Right ventricle myocardium superior (tissue), 1 donor: ENCODE measurements at regions not wholly inside any gene's neighbourhood (a gene's known extent, or its start where the extent isn't known, plus 50 kb on each side); places are given as distances from the start of the nearest gene placed in this dataset.
"Not testable (repeated sequence)": the region's sequence is repeated elsewhere in the genome, so short reads cannot be mapped to it uniquely, and the experiment has no call there.

Experiments used
- ATAC-seq: fragments of 200-7000 bp; cut with Tn5 transposase; one replicate; pipeline ENCODE4 v1.9.1; 2020; ENCODE audit warnings: mild to moderate bottlenecking; ENCODE audit not compliant: poor library complexity
- DNase-seq: peaks from one replicate; pipeline ENCODE4 v3.0.0-alpha.2; 2020
- intact Hi-C: fragments of 100-400 bp; cut with DNase I; formaldehyde crosslinking; loops from one replicate; pipeline ENCODE4 v1.11.2; 2022
- donor health status: DM: no; HTN: yes; CAD: no; lungs with severe emphysema.

DNA sequence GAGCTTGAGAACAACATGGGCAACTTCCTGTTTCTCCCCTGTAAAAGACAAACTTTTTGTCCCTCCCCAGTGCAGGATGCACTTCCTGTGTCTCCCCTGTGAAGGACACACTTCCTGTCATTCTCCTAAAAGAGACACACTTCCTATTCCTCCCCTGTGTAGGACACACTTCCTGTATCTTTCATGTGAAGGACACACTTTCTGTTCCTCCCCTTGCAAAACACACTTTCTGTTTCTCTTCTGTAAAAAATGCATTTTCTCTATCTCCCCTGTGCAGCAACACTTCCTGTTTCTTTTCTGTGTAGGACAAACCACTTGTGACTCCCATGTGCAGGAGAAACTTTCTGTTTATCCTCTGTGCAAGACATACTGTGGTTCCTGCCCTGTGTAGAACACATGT lies 488.6 kb upstream of the USP9Y start:
- no peak for DNase-seq
- no peak for ATAC-seq
- intact Hi-C loops = no loop called here

DNA sequence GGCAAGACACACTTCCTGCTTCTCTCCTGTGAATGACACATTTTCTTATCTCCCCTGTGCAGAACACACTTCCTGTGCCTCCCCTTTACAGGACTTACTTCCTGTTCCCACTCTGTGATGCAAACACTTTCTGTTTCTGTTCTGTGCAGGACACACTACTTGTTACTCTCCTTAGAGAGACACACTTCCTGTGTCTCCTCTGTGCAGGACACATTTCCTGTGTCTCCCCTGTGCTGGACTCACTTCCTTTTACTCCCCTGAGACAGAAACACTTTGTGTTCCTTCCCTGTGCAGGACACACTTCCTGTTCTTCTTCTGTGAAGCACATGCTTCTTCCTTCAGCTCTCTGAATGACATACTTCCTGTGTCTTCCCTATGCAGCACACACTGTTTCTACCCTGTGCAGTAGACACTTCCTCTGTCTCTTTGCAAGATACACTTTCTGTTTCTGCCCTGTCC lies 485.4 kb upstream of the USP9Y start:
- ATAC-seq (no peak), DNase-seq (no peak)
- intact Hi-C loops = no loop called here

DNA sequence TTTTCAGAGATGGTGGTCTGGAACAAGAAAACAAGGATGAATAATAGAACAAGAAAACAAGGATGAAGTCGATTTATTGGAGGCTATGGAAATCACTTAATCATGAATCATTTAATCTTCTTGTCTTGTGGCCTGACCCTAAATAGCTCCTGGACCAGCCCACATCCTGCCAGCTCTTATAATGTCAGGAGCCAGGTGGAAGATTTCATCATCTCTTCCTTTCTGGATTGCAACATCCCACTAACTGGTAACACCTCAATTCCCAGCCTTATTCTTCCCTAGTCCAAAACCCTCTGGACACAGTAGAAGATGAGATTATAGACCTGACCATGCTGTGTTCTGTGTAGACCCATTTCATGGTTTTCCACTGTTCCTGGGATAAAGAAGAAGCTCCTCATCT lies 470.1 kb upstream of the USP9Y start:
- DNase-seq (no peak), ATAC-seq (no peak)
- intact Hi-C loops = no loop called here

DNA sequence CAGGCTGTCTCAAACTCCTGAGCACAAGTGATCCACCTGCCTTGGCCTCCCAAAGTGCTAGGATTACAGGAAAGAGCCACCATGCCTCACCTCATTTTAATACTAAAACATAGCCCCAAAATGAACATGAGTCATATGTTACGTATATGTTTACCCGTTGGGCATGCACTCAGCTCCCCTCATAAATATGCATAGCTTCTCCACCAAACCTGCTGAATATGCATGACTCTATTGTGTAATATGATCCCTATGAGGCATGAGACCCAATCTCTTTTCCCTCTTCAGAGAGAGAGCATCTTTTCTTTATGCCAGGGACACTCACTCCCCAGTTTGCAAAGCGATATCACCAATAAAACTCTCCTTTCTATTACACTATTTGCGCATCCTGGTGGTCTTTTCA lies 464.6 kb upstream of the USP9Y start:
- ATAC-seq (no peak), DNase-seq (no peak)
- intact Hi-C loops = no loop called here

DNA sequence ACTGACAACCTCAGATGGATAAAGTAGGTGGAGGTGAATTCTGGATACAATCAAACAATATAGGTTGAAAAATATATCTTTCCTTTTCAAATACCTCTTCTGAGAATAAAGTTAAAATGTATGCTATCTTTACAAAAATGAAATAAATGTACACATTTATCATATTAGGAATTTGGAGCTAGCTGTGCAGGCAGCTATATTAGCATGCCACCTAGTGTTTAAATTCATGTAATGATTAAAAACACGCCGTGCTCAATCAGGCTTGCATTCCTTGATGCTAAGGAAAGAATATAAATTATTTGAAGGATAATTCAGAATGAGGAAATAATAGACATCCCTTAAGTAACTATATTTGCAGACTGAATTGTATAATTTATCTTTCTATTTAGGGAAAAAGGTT lies 460.7 kb upstream of the USP9Y start:
- DNase-seq, intact Hi-C loops, ATAC-seq: not testable (repeated sequence)

DNA sequence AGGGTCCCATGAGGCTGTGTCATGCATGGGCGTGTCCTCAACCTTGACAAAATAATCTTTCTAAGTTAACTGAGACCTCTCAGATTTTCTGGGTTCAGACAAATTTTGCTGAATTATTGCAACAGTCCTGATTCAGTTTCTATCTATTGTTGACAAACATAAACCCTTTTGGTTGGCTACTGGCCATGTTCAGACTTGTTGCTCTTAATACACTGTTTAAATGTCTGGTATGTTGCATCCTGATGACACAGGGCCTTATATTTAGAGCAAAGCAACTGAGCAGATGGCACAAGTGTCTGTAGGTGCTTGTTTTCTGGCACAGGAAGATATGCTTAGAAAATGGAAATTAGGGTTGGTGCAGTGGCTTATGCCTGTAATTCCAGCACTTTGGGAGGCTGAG lies 456.9 kb upstream of the USP9Y start:
- intact Hi-C loops = no loop called here
- no peak for DNase-seq
- ATAC-seq = no peak

DNA sequence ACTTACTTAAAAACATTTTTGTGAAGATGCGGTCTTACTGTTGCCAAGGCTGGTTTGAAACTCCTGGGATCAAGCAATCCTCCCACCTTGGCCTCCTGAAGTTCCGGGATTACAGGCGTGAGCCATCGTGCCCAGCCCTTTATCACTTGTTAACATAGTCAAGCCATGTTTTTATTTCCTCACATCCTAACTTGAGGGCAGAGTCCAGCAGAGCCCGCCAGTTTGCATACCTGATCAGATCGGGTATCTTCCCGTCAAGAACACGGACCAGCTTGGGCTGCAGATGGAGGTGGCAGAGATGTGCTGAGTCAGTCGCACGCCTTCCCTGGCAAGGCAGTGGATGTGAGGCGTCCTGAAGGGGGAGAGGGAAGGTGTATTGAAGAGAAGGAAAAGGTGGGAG lies 447.3 kb upstream of the USP9Y start:
- DNase-seq (no peak), ATAC-seq (no peak)
- intact Hi-C loops = no loop called here

DNA sequence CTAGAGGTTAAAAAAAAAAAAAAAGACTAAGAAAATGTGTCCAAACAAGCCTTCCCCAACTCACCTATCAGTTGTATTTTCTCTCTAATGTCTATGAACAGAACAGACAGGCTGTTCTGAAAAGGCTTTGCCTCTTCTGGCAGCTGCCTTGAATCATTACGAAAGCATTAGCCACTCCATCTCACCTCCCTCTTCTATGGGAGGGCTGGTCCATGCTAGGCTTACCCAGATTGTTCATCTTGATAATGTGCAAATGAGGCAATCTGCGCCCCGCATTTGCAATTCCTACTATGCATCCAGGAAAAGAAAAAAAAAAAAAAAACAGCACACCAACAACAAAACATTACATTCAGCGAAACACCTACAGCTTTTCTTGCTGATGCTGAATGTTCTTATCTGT lies 429.9 kb upstream of the USP9Y start:
- DNase-seq = no peak
- ATAC-seq = no peak

DNA sequence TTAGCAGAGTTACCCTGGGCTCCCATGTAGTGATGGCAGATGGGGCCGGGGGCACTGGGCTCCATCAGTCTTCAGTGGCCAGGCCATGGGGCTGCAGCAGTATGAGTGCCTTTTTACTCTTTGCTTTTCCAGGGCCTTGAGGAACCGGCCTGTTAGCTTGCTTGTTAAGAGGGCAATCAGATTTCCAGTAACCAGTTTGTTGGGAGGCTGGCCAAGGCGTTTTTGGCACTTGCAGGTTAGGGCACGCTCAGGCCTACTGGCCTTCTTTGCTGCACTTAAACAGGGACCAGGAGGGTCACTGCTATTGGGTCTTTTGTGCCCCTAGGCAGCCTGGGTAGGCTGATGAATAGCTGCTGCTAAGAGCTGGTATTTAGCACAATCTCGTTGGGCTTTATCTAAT lies 415.4 kb upstream of the USP9Y start:
- intact Hi-C loops = no loop called here
- DNase-seq (no peak), ATAC-seq (no peak)

More for the DNA sequence above, 429.9 kb upstream of the USP9Y start:
- intact Hi-C loops = no loop called here

DNA sequence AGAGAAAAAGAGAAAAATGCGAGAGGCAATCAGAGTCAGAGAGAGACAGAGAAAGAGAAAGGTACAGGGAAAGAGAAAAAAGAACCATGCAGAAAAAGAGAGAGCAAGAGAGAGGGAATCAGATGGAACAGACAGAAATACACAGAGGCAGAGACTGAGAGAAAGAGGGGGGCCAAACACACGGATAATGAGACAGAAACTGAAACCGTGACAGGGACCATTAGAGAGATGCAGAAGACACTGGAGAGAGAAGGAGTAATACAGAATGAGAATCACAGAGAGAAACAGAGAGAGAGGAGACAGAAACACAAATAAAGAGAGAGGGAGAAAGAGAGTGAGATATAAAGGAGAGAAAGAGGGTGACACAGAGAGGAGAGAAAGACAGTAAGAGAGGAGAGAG lies 412.1 kb upstream of the USP9Y start:
- no peak for DNase-seq
- intact Hi-C loops = no loop called here
- no peak for ATAC-seq

DNA sequence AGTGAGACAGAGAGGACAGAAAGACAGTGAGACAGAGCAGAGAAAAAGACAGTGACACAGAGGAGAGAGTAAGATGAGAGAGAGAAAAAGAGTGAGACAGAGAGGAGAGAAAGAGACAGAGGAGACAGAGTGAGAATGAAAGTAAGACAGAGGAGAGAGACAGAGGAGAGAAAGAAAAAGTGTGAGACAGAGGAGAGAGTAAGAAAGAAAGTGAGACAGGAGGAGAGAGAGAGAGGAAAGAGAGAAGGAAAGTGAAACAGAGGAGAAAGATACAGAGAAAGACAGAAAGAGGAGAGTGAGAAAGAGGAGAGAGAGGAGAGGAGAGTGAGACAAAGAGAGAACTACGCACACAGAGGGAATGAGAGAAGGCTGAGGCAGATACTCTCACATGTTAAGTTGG lies 411.6 kb upstream of the USP9Y start:
- no peak for DNase-seq
- intact Hi-C loops = no loop called here
- ATAC-seq = no peak

DNA sequence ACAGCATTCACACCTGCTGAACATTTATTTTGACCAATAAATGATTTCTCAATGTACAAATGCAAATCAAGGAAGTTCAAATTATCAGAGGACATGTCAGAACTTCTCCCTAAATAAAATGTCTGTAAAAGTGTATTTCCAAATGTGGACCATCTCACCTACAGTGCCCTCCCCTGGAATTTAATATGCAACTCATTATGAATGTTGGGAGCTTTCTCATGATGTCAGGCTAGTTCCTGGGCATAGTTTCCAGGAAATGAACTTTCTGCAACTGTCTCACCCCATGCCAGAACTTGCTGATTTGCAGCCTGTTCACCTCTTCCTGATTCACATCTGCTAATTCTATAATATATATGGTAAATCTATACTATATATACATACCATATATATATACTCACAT lies 408.5 kb upstream of the USP9Y start:
- ATAC-seq = no peak
- intact Hi-C loops = no loop called here
- no peak for DNase-seq

DNA sequence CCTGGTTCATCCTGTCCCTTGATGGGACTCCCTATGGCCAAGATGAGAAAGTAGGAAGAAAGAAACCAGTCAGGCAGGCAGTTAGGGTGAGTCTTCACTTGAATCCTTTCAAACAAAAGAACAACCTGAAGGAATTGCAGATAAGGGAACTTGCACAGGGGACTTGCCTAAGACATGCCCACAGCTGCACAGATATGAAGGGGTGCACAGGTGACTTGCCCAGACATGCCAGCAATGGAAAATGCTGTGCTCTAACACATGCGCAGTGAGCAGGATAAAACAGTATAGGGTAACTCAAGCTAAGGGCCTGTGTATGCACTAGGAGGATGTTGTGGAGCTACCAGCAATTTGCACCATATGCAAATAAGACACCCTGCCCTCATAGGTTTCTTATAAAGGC lies 404.6 kb upstream of the USP9Y start:
- intact Hi-C loops = no loop called here
- DNase-seq = no peak
- no peak for ATAC-seq

DNA sequence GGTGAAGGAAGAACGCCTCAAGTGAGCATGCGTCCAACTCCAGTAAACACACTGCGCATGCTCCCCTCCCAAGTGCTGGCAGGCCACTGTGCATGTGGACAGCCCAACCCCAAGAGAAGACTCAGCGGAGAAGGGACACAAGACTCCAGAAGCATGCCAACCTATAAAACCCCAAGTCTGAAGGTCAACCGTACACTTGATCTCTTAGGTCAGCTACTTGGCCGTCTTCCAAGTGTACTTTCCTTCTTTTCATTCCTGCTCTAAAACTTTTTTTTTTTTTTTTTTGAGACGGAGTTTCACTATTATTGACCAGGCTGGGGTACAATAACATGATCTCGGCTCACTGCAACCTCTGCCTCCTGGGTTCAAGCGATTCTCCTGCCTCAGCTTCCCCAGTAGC lies 401.2 kb upstream of the USP9Y start:
- DNase-seq, intact Hi-C loops, ATAC-seq: not testable (repeated sequence)

DNA sequence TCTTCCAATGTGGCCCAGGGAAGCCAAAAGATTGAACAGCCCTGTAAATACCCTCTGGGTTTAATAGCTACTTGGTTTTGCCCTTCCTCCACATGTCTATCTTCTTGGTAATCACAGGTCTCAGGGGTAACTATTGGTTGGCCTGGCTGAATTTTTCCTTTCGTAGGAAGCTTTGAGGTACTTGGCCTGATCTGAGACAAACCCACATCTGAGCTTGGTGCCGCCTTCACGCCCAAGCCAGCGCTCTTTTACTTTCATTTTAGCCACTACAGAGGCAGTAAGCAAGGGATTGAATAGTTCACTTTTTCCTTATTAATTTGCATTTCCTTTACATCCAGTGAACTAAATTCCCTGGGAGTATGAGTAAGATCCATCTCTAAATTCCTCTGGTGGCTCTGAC lies 397.6 kb upstream of the USP9Y start:
- intact Hi-C loops = no loop called here
- DNase-seq = no peak
- no peak for ATAC-seq

DNA sequence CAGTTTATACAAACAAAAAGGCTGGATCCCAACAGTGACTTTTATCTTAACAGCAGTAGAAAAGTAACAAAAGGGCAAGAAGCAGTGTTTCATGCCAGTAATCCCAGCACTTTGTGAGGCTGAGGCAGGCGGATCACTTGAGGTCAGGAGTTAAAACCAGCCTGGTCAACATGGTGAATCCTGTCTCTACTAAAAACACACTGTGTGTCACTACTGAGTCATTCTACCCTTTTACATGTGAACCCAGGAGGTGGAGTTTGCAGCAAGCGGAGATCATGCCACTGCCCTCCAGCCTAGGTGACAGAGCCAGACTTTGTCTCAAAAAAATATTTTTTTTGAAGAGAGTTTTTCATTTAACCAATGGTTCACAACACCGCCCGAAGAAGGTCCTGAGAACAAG lies 395.6 kb upstream of the USP9Y start:
- intact Hi-C loops = no loop called here
- DNase-seq (no peak), ATAC-seq (no peak)

DNA sequence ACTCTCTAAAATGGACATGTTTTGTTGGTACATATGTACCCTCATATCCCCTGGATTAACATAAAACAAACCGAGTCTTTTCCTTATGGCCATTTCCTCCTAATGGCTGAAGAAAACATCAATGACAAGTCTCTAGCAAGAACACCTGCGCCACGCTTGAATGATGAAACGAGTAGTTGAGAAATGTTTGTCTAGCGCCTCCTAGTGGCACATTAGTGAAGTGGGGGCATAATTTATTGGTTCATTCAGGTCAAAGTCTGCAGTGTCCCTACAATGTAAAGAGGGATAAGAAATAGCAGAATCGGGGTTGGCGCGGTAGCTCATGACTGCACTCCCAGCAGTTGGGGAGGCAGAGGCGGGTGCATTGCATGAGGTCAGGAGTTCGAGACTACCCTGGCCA lies 391.8 kb upstream of the USP9Y start:
- ATAC-seq = no peak
- intact Hi-C loops = no loop called here
- DNase-seq = no peak

DNA sequence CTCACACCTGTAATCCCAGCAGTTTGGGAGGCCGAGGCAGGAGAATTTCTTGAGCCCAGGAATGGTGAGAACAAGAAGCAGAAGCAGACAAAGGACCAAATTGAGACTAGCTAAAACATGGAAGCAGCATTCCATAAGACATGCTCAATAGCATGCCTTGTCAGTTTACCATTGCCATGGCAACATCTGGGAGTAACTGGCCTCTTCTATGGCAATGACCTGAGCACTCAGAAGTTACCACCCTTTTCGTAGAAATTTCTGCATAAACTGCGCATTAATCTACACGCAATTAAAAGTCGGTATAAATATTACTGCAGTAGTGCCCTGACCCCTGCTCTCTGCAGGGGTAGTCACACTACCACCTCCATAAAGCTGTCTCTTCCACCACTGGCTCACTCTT lies 390.2 kb upstream of the USP9Y start:
- intact Hi-C loops = no loop called here
- DNase-seq (no peak), ATAC-seq (no peak)

DNA sequence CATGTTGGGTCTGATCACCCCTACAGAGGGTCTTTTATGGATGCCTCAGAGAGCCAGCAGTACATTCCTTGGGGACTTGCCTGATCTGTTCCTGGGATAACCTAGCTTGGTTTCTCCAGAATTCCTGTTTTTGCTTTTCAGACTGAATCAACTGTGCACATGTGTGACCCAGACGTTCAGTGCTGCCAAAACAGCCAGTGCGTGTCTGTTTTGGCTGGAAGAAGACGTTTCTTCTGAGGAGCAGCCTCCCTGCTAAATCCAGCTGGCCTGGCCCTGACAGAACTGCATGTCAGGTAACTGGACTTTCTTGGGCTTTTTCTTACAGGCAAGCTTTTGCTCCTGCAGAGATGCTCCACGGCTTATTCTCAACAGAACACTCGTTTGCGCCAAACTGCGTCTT lies 373.3 kb upstream of the USP9Y start:
- ATAC-seq (no peak), DNase-seq (no peak)
- intact Hi-C loops = no loop called here

DNA sequence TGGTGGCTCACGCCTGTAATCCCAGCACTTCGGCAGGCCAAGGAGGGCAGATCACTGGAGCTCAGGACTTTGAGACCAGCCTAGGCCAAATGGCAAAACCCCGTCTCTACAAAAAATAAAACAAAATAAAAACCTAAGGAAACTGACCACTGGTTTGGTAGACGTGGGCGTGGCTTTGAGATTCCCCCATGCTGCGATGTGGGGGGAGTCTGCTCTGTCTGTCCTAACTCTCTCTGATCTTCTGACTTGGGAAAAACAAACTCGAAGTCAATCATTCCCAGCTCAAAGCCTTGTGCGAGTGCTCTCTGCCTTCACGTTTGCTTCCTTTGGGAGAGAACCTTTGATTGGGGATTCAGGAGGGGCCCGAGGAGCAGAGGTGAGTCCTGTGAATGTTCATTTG lies 369.1 kb upstream of the USP9Y start:
- ATAC-seq, intact Hi-C loops, DNase-seq: not testable (repeated sequence)

DNA sequence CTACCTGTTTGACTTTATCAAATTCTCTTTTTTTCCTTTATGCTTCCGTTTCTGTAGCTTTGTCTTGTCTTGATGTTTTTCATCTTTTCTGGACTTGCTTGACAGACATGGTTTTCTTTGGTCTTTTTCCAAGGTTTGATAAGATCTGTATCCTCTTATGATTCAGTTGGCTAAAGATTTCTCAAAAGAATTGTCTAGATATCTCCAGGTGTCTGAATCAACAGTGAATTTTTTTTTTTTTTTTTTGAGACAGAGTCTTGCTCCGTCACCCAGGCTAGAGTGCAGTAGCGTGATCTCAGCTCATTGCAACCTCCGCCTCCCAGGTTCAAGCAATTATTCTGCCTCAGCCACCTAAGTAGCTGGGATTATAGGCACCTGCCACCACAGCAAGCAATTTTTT lies 357.8 kb upstream of the USP9Y start:
- intact Hi-C loops = no loop called here
- no peak for ATAC-seq
- DNase-seq = no peak

DNA sequence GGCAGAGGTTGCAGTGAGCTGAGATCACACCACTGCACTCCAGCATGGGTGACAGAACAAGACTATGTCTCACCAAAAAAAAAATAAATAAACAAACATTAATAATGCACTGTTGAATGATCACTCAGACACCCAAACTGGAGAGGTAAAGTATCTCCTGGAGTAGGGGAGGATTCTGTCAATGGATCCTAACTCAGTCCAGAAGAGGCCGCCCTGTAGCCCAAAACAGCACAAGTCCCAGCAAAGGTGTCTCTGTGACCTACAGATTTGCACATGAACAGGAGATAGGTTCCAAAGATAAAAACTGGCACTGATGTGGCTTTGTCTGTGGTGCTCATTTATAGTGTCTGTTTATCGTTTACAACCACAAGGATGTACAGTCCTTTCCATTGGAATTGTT lies 352.9 kb upstream of the USP9Y start:
- no peak for ATAC-seq
- intact Hi-C loops = no loop called here
- DNase-seq = no peak
